ENCODE measurements at regions not wholly inside any gene's neighbourhood (a gene's known extent, or its start where the extent isn't known, plus 50 kb on each side); places are given as distances from the start of the nearest gene placed in this dataset.

- TF ChIP-seq CTCF (IDR thresholded peaks at IDR 0.05; ENCODE audit: low read length) (no peak), EZH2 (optimal IDR thresholded peaks at IDR 0.05; ENCODE audit: low read depth, low read length) (no peak), EZH2phosphoT487 (IDR thresholded peaks at IDR 0.05; ENCODE audit: low read length) (no peak)
Observed at GRCh38 chr2:8197101-8197500, 484.8 kb upstream of the ID2 start.
